T-cell (primary cell): ENCODE measurements at regions not wholly inside any gene's neighbourhood (a gene's known extent, or its start where the extent isn't known, plus 50 kb on each side); places are given as distances from the start of the nearest gene placed in this dataset.
A peak's percentile ranks its signal among the peaks of the same experiment; 100 is the strongest.
"Not testable (repeated sequence)": the region's sequence is repeated elsewhere in the genome, so short reads cannot be mapped to it uniquely, and the experiment has no call there.

Experiments used
- ATAC-seq, 4 experiments: fragments of 200-7000 bp in 3 of 4; fragments of 150-1000 bp in 1 of 4; cut with Tn5 transposase; replicated peaks in 1 of 4; 1 replicate in 3 of 4; 2 replicates in 1 of 4; pipeline ENCODE4 v1.10.0; 2021; ENCODE audit warnings: moderate library complexity in 3 of 4, mild to moderate bottlenecking in 2 of 4, moderate number of reproducible peaks in 1 of 4
- CTCF ChIA-PET, 2 donors: fragments of 300-600 bp; sonication (Branson Sonifier 250); formaldehyde crosslinking; loops; one replicate each; lab custom pipeline; 2022; ENCODE audit warnings: antibody characterized with exemption in 2 of 2; lab: Charles Lee
- POLR2A ChIA-PET, 2 donors: fragments of 300-600 bp; sonication (Branson Sonifier 250); formaldehyde crosslinking; loops; one replicate each; lab custom pipeline; 2022; ENCODE audit warnings: antibody characterized with exemption in 2 of 2; lab: Charles Lee
- DNase-seq, 35 experiments: peaks; one replicate each; pipeline versions ENCODE4 v3.0.0 to v3.0.0-alpha.2; 2013 to 2023
- H3K27ac ChIP-seq: one replicate; pipeline ENCODE4 v1.5.1; 2013; ENCODE audit warnings: low read length
- H3K27me3 ChIP-seq, 2 experiments: replicated peaks in 1 of 2; 1 replicate in 1 of 2; 2 replicates in 1 of 2; pipeline versions ENCODE4 v1.6.1 to v1.7.0; 2013; ENCODE audit warnings: low read length in 1 of 2, mixed read lengths in 1 of 2; ENCODE audit not compliant: control insufficient read depth in 2 of 2, insufficient read depth in 2 of 2; ENCODE audit errors: extremely low read depth in 1 of 2
- H3K36me3 ChIP-seq, 2 donors: 1 replicate in 1 of 2; 2 replicates in 1 of 2; pipeline versions ENCODE4 v1.6.1 to v1.7.0; 2013; ENCODE audit warnings: low read length in 1 of 2; ENCODE audit not compliant: control insufficient read depth in 2 of 2, insufficient read depth in 1 of 2; ENCODE audit errors: extremely low read depth in 1 of 2
- H3K4me1 ChIP-seq, 2 experiments: 1 replicate in 1 of 2; 2 replicates in 1 of 2; pipeline versions ENCODE4 v1.6.1 to v1.7.0; 2013; ENCODE audit warnings: low read length in 2 of 2, mixed read lengths in 1 of 2; ENCODE audit not compliant: insufficient read depth in 2 of 2, control insufficient read depth in 1 of 2; ENCODE audit errors: extremely low read depth in 1 of 2
- H3K4me3 ChIP-seq, 2 donors: 1 replicate in 1 of 2; 2 replicates in 1 of 2; pipeline versions ENCODE4 v1.5.1 to v1.7.0; 2013; ENCODE audit warnings: mild to moderate bottlenecking in 2 of 2, low read length in 1 of 2, moderate library complexity in 1 of 2; ENCODE audit not compliant: control insufficient read depth in 1 of 2; ENCODE audit errors: extremely low read depth in 1 of 2
- H3K9me3 ChIP-seq: 2 replicates; pipeline ENCODE4 v1.7.0; 2013
- H3K27ac Mint-ChIP-seq, 2 donors: one replicate each; pipeline ENCODE4 v1.8.0; 2020 to 2021; ENCODE audit warnings: mild to moderate bottlenecking in 2 of 2, mixed read lengths in 2 of 2
- H3K27me3 Mint-ChIP-seq, 2 donors: one replicate each; pipeline ENCODE4 v1.8.0; 2021 to 2022; ENCODE audit warnings: mixed read lengths in 2 of 2
- H3K36me3 Mint-ChIP-seq: one replicate; pipeline ENCODE4 v1.8.0; 2021; ENCODE audit warnings: mixed read lengths
- H3K4me1 Mint-ChIP-seq, 3 donors: one replicate each; pipeline ENCODE4 v1.8.0; 2020 to 2022; ENCODE audit warnings: mixed read lengths in 3 of 3, mild to moderate bottlenecking in 1 of 3
- H3K4me3 Mint-ChIP-seq, 3 donors: one replicate each; pipeline ENCODE4 v1.8.0; 2020 to 2022; ENCODE audit warnings: mild to moderate bottlenecking in 3 of 3, mixed read lengths in 3 of 3, moderate library complexity in 3 of 3
- H3K9me3 Mint-ChIP-seq, 3 donors: one replicate each; pipeline ENCODE4 v1.8.0; 2020 to 2022; ENCODE audit warnings: mixed read lengths in 3 of 3
- WGBS: methylation state at CpG from one replicate; pipeline ENCODE4 v1.1.5; 2013; ENCODE audit warnings: missing lambda C conversion rate; ENCODE audit not compliant: insufficient coverage; 5-methylcytosine and 5-hydroxymethylcytosine counted together

GRCh38 chr5:36496471-36496870 lies 109.9 kb upstream of the SLC1A3 start:
- no peaks in the 10 kb centered on the region for H3K4me1 Mint-ChIP-seq
- no peak for DNase-seq
- H3K4me3 ChIP-seq, result no peak overlapping the region
- no peak overlapping the region for H3K27ac ChIP-seq
- ChIA-PET POLR2A (no interaction called here), CTCF (interaction anchor here in 1 of 2 donors (1.3 kb wide), 1 partner anchor 9 kb away, joined by 5 read pairs; no protein-coding TSS in a partner anchor)
- no peaks in the 10 kb centered on the region for H3K4me1 ChIP-seq
- no peak for ATAC-seq
- no peaks in the 10 kb centered on the region for H3K9me3 Mint-ChIP-seq
- 100% methylated on average over 1 of the region's 4 CpGs for WGBS
- H3K36me3 Mint-ChIP-seq, result no peaks in the 10 kb centered on the region
- no peaks in the 10 kb centered on the region for H3K36me3 ChIP-seq
- no peak overlapping the region for H3K4me3 Mint-ChIP-seq
- peaks cover 9 to 18% of the 10 kb centered on the region in 2 donors for H3K27me3 Mint-ChIP-seq
- no peaks in the 10 kb centered on the region for H3K27me3 ChIP-seq
- H3K9me3 ChIP-seq, result no peaks in the 10 kb centered on the region
- H3K27ac Mint-ChIP-seq, result no peak overlapping the region

GRCh38 chr5:36502608-36503007 lies 103.8 kb upstream of the SLC1A3 start:
- H3K4me1 ChIP-seq, result no peaks in the 10 kb centered on the region
- ChIA-PET CTCF (no interaction called here), POLR2A (no interaction called here)
- no peak overlapping the region for H3K4me3 ChIP-seq
- H3K27ac Mint-ChIP-seq, result no peak overlapping the region
- no peaks in the 10 kb centered on the region for H3K9me3 Mint-ChIP-seq
- no peaks in the 10 kb centered on the region for H3K9me3 ChIP-seq
- H3K27me3 Mint-ChIP-seq, result peaks cover 4 to 11% of the 10 kb centered on the region in 2 donors
- no peak overlapping the region for H3K27ac ChIP-seq
- H3K27me3 ChIP-seq, result peaks cover 0 to 3% of the 10 kb centered on the region in 2 experiments
- H3K4me1 Mint-ChIP-seq, result peaks cover 0 to 3% (median 0%) of the 10 kb centered on the region in 3 donors
- no peaks in the 10 kb centered on the region for H3K36me3 Mint-ChIP-seq
- 84% methylated on average over 5 of the region's 6 CpGs for WGBS
- H3K36me3 ChIP-seq, result no peaks in the 10 kb centered on the region
- ATAC-seq (no peak), DNase-seq (no peak)
- no peak overlapping the region for H3K4me3 Mint-ChIP-seq

DNA sequence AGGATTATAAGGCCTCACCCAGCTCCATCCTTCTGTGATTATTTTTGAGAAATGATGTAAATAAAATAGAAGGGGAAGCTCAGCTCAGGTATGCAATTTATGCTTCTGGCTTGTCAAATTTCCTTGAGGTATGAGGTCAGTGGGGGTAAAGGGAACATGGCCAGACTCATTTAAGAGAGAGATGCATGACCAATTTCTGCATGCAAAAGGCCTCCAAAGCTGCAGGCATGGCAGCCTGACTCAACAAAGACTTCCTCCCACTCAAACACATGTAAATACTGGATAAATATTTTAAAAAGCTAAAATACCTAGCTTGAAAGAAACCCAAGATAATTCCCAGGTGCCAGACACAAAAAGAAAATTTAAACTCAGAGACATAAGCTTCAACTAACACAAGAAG lies 101.4 kb upstream of the SLC1A3 start:
- Mint-ChIP-seq H3K9me3 (peaks cover 0 to 2% (median 0%) of the 10 kb centered on the region in 3 donors), H3K4me1 (peaks cover 0 to 15% (median 0%) of the 10 kb centered on the region in 3 donors), H3K27me3 (peaks cover 3 to 17% of the 10 kb centered on the region in 2 donors), H3K36me3 (no peaks in the 10 kb centered on the region), H3K4me3 (no peak overlapping the region), H3K27ac (no peak overlapping the region)
- DNase-seq (no peak), ATAC-seq (no peak)
- Histone ChIP-seq H3K4me1 (no peaks in the 10 kb centered on the region), H3K27me3 (peaks cover 0 to 8% of the 10 kb centered on the region in 2 experiments), H3K9me3 (no peaks in the 10 kb centered on the region), H3K4me3 (no peak overlapping the region), H3K27ac (no peak overlapping the region), H3K36me3 (no peaks in the 10 kb centered on the region)
- CTCF ChIA-PET, result interaction anchor here in 1 of 2 donors (0.7 to 2.0 kb wide), 5 partner anchors 9 to 429 kb away, joined by 3 to 6 read pairs (median 3); no protein-coding TSS in a partner anchor
- POLR2A ChIA-PET, result interaction anchor here in 1 of 2 donors (0.6 kb wide), 1 partner anchor 81 kb away, joined by 3 read pairs; no protein-coding TSS in a partner anchor

- Histone ChIP-seq H3K36me3 (no peaks in the 10 kb centered on the region), H3K27ac (no peak overlapping the region), H3K27me3 (peaks cover 0 to 8% of the 10 kb centered on the region in 2 experiments), H3K9me3 (no peaks in the 10 kb centered on the region), H3K4me1 (no peaks in the 10 kb centered on the region), H3K4me3 (no peak overlapping the region)
- no CpG with 5 or more reads among the region's 6 CpGs for WGBS
- POLR2A ChIA-PET, result no interaction called here
- H3K27me3 Mint-ChIP-seq, result peaks cover 10 to 20% of the 10 kb centered on the region in 2 donors
- no peak overlapping the region for H3K27ac Mint-ChIP-seq
- peak in 2 of 4 experiments; percentile 45 to 52 for ATAC-seq
- DNase-seq, result peak; percentile 17 to 74 (median 54)
- CTCF ChIA-PET, result interaction anchor here in 1 of 2 donors (0.7 to 1.6 kb wide), 4 partner anchors 93 to 428 kb away, joined by 3 to 14 read pairs (median 4); partner anchors contain the start of gene NADK2
- no peak overlapping the region for H3K4me3 Mint-ChIP-seq
- peaks cover 0 to 15% (median 0%) of the 10 kb centered on the region in 3 donors for H3K4me1 Mint-ChIP-seq
- H3K9me3 Mint-ChIP-seq, result peaks cover 0 to 4% (median 0%) of the 10 kb centered on the region in 3 donors
- H3K36me3 Mint-ChIP-seq, result no peaks in the 10 kb centered on the region
These were observed 99.0 kb upstream of the SLC1A3 start for GRCh38 chr5:36507332-36507952.

DNA sequence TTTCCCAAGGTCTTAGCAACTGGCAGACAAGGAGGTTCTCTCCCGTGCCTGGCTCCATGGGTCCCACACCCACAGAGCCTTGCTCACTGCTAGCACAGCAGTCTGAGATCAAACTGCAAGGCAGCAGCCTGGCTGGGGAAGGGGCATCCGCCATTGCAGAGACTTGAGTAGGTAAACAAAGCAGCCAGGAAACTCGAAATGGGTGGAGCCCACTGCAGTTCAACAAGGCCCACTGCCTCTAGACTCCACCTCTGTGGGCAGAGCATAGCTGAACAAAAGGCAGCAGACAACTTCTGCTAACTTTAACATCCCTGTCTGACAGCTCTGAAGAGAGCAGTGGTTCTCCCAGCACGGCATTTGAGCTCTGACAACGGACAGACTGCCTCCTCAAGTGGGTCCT lies 98.1 kb upstream of the SLC1A3 start:
- Mint-ChIP-seq H3K4me1 (peaks cover 0 to 15% (median 0%) of the 10 kb centered on the region in 3 donors), H3K27me3 (peaks cover 10 to 20% of the 10 kb centered on the region in 2 donors), H3K27ac (peak overlapping the region in 1 of 2 donors; percentile 9)
- H3K27ac ChIP-seq, H3K4me3 Mint-ChIP-seq, CTCF ChIA-PET, H3K4me1 ChIP-seq, POLR2A ChIA-PET, H3K36me3 Mint-ChIP-seq, DNase-seq, H3K9me3 ChIP-seq, H3K9me3 Mint-ChIP-seq, H3K4me3 ChIP-seq, H3K36me3 ChIP-seq, H3K27me3 ChIP-seq: not testable (repeated sequence)
- ATAC-seq, result peak in 1 of 4 experiments; percentile 32
- 50% methylated on average over 5 of the region's 5 CpGs for WGBS

- H3K9me3 ChIP-seq, H3K4me1 Mint-ChIP-seq, H3K9me3 Mint-ChIP-seq, ATAC-seq, POLR2A ChIA-PET, CTCF ChIA-PET, H3K36me3 ChIP-seq, H3K4me1 ChIP-seq, H3K36me3 Mint-ChIP-seq, H3K27me3 ChIP-seq, H3K4me3 Mint-ChIP-seq, H3K4me3 ChIP-seq, DNase-seq, H3K27ac ChIP-seq, H3K27ac Mint-ChIP-seq: not testable (repeated sequence)
- no CpG with 5 or more reads among the region's 3 CpGs for WGBS
- peaks cover 10 to 13% of the 10 kb centered on the region in 2 donors for H3K27me3 Mint-ChIP-seq
These were observed 92.8 kb upstream of the SLC1A3 start for GRCh38 chr5:36513647-36514046.
